Transverse colon (tissue), 4 donors: ENCODE measurements at regions not wholly inside any gene's neighbourhood (a gene's known extent, or its start where the extent isn't known, plus 50 kb on each side); places are given as distances from the start of the nearest gene placed in this dataset.

ENCODE experiments used
- DNase-seq: peaks from one replicate; pipeline ENCODE4 v3.0.0-alpha.2; 2019
- H3K27ac ChIP-seq, 4 donors: fragments of 200-600 bp; sonication (generic); 2 replicates each; pipeline ENCODE4 v1.5.1; 2016 to 2018; ENCODE audit warnings: inconsistent platforms in 4 of 4
- H3K27me3 ChIP-seq: fragments of 200-600 bp; sonication (generic); 2 replicates; pipeline ENCODE4 v1.5.1; 2017; ENCODE audit warnings: inconsistent platforms
- H3K36me3 ChIP-seq, 4 donors: fragments of 200-600 bp; sonication (generic); 2 replicates each; pipeline ENCODE4 v1.5.1; 2017 to 2019; ENCODE audit warnings: inconsistent platforms in 4 of 4
- H3K4me1 ChIP-seq, 4 donors: fragments of 200-600 bp; sonication (generic); 2 replicates each; pipeline ENCODE4 v1.5.1; 2017 to 2020; ENCODE audit warnings: inconsistent platforms in 4 of 4
- H3K4me3 ChIP-seq, 4 donors: fragments of 200-600 bp; sonication (generic); 1 replicate in 1 of 4; 2 replicates in 3 of 4; pipeline versions ENCODE4 v1.5.1 to v1.6.1; 2017 to 2019; ENCODE audit warnings: inconsistent platforms in 4 of 4
- H3K9me3 ChIP-seq, 2 donors: fragments of 200-600 bp; sonication (generic); 2 replicates each; pipeline ENCODE4 v1.5.1; 2017 to 2019; ENCODE audit warnings: inconsistent platforms in 2 of 2
- EP300 ChIP-seq: sonication (generic); formaldehyde crosslinking; IDR thresholded peaks from one replicate; pipeline ENCODE4 v1.6.1; 2017; ENCODE audit warnings: antibody characterized with exemption, low read depth
- POLR2A ChIP-seq: fragments of 450-650 bp; IDR thresholded peaks from one replicate; pipeline ENCODE4 v1.6.1; 2016; ENCODE audit warnings: antibody characterized with exemption, mild to moderate bottlenecking, moderate library complexity
- POLR2AphosphoS5 ChIP-seq, 3 donors: sonication (generic); formaldehyde crosslinking; IDR thresholded peaks; one replicate each; pipeline ENCODE4 v1.6.1; 2016; ENCODE audit warnings: antibody characterized with exemption in 3 of 3
- WGBS, 2 donors: methylation state at CpG; one replicate each; pipeline ENCODE4 v1.1.5; 2018; ENCODE audit warnings: low coverage in 1 of 2; 5-methylcytosine and 5-hydroxymethylcytosine counted together
- in situ Hi-C, 4 donors: fragments of 200-750 bp; cut with MboI; loops; one replicate each; pipeline versions ENCODE4 v1.15.0 to v1.15.1; 2017; ENCODE audit warnings: low sequenced_read_pairs in 3 of 4, low pct_ligation_motif_present in 1 of 4, low pct_unique_long_range_greater_than_20kb in 1 of 4
- intact Hi-C: fragments of 100-400 bp; cut with DNase I; formaldehyde crosslinking; loops from one replicate; pipeline ENCODE4 v1.15.1; 2023; ENCODE audit warnings: low total_unique reads
- TF ChIP-seq, protein P1 (sequence below), 5 experiments: fragments of 200-600 bp in 3 of 5; fragments of 450-650 bp in 2 of 5; sonication (generic) in 3 of 5; IDR thresholded peaks; 1 replicate in 2 of 5; 2 replicates in 3 of 5; pipeline ENCODE4 v1.5.1; 2016 to 2017; ENCODE audit warnings: antibody characterized with exemption in 5 of 5, inconsistent platforms in 3 of 5, mild to moderate bottlenecking in 2 of 5, moderate library complexity in 1 of 5

DNA sequence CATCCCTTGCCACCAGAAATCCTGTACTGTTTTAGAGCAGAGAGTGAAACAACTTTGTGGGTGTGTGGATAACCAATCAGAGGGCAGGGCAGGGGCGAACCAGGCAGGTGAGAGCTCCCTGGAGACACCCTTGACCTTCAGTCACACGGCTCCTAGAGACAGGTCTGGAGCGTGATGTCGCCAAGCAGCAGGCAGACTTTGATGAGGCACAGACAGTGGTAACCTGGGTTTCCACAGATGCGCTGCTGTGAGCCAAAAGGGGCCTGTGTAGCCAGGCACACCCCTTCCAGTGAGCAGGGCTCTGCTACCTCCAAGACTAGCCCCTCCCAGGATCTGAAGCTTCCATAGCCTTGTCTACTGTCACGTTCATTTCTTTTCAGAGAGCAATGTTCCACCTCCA lies 317.8 kb upstream of the ADCY2 start:
- H3K9me3 ChIP-seq, result no peaks in the 10 kb centered on the region
- no peak for DNase-seq
- H3K27me3 ChIP-seq, result peaks cover 3% of the 10 kb centered on the region
- no peak overlapping the region for H3K27ac ChIP-seq
- no peaks in the 10 kb centered on the region for H3K36me3 ChIP-seq
- WGBS, 2 donors, result 29 to 34% methylated on average over 1 to 4 of the region's 6 CpGs
- TF ChIP-seq EP300 (no peak), POLR2AphosphoS5 (IDR thresholded peaks at IDR 0.05) (no peak), POLR2A (no peak)
- TF ChIP-seq, protein P1, sequence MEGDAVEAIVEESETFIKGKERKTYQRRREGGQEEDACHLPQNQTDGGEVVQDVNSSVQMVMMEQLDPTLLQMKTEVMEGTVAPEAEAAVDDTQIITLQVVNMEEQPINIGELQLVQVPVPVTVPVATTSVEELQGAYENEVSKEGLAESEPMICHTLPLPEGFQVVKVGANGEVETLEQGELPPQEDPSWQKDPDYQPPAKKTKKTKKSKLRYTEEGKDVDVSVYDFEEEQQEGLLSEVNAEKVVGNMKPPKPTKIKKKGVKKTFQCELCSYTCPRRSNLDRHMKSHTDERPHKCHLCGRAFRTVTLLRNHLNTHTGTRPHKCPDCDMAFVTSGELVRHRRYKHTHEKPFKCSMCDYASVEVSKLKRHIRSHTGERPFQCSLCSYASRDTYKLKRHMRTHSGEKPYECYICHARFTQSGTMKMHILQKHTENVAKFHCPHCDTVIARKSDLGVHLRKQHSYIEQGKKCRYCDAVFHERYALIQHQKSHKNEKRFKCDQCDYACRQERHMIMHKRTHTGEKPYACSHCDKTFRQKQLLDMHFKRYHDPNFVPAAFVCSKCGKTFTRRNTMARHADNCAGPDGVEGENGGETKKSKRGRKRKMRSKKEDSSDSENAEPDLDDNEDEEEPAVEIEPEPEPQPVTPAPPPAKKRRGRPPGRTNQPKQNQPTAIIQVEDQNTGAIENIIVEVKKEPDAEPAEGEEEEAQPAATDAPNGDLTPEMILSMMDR (IDR thresholded peaks at IDR 0.05), result no peak
- no peak overlapping the region for H3K4me3 ChIP-seq
- intact Hi-C loops (no loop called here), in situ Hi-C loops (no loop called here)
- no peaks in the 10 kb centered on the region for H3K4me1 ChIP-seq

- Histone ChIP-seq H3K36me3 (no peaks in the 10 kb centered on the region), H3K27me3 (peaks cover 3% of the 10 kb centered on the region), H3K4me3 (no peak overlapping the region), H3K4me1 (no peaks in the 10 kb centered on the region), H3K27ac (no peak overlapping the region), H3K9me3 (no peaks in the 10 kb centered on the region)
- 11 to 63% methylated on average over 3 to 9 of the region's 9 CpGs for WGBS, 2 donors
- in situ Hi-C loops (no loop called here), intact Hi-C loops (no loop called here)
- DNase-seq, result no peak
- TF ChIP-seq, protein P1 (IDR thresholded peaks at IDR 0.05), result peak in 3 of 5 experiments; percentile 20 to 25 (median 23)
- TF ChIP-seq POLR2A (no peak), EP300 (no peak), POLR2AphosphoS5 (IDR thresholded peaks at IDR 0.05) (no peak)
Observed at GRCh38 chr5:7078901-7079300, 317.0 kb upstream of the ADCY2 start.

DNA sequence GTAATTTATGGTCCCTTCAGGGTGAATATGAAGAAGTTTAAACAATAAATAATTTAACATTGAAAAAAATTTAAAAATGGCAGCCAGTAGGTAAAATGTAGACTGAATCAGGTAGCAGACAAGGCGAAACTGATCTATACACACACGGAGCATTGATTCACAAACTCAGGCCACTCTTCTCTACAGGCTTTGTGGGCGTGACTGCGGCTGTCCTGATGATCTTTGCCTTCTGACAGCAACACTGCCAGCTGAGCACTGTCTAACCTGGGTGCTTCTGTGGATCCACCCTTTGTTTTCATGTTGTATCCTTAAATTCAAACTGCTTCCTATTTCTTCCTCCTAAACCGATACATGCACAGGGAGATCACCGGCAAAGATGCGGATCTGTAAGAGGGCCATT lies 315.4 kb upstream of the ADCY2 start:
- in situ Hi-C loops, result no loop called here
- H3K27ac ChIP-seq, result no peak overlapping the region
- WGBS, 2 donors, result 88 to 90% methylated on average over 7 of the region's 7 CpGs
- H3K4me3 ChIP-seq, result no peak overlapping the region
- H3K36me3 ChIP-seq, result no peaks in the 10 kb centered on the region
- intact Hi-C loops, result no loop called here
- DNase-seq, result no peak
- TF ChIP-seq, protein P1 (IDR thresholded peaks at IDR 0.05), result no peak
- TF ChIP-seq EP300, result no peak
- TF ChIP-seq POLR2AphosphoS5 (IDR thresholded peaks at IDR 0.05), result no peak
- no peak for TF ChIP-seq POLR2A
- H3K27me3 ChIP-seq, result peaks cover 3% of the 10 kb centered on the region
- no peaks in the 10 kb centered on the region for H3K4me1 ChIP-seq
- H3K9me3 ChIP-seq, result no peaks in the 10 kb centered on the region

- TF ChIP-seq POLR2A, result no peak
- TF ChIP-seq, protein P1 (IDR thresholded peaks at IDR 0.05), result peak in 2 of 5 experiments; percentile 6 to 7
- TF ChIP-seq EP300, result no peak
- no peak for TF ChIP-seq POLR2AphosphoS5 (IDR thresholded peaks at IDR 0.05)
- Histone ChIP-seq H3K9me3 (no peaks in the 10 kb centered on the region), H3K27ac (no peak overlapping the region), H3K27me3 (no peaks in the 10 kb centered on the region), H3K4me3 (no peak overlapping the region), H3K4me1 (no peaks in the 10 kb centered on the region), H3K36me3 (no peaks in the 10 kb centered on the region)
- WGBS, 2 donors, result 56 to 61% methylated on average over 3 to 6 of the region's 6 CpGs
- DNase-seq, result no peak
- intact Hi-C loops, result no loop called here
- in situ Hi-C loops, result no loop called here
Observed at GRCh38 chr5:7087719-7088297, 308.1 kb upstream of the ADCY2 start.
